HG03159 (cell line): ENCODE measurements at regions not wholly inside any gene's neighbourhood (a gene's known extent, or its start where the extent isn't known, plus 50 kb on each side); places are given as distances from the start of the nearest gene placed in this dataset.

ENCODE experiments used
- ATAC-seq: cut with Tn5 transposase; IDR thresholded peaks from one replicate; pipeline ENCODE4 v1.9.1; 2021; ENCODE audit warnings: mild to moderate bottlenecking, moderate library complexity; ENCODE audit not compliant: unreplicated experiment

GRCh38 chrX:11949291-11949690 lies 189.0 kb upstream of the FRMPD4 start:
- ATAC-seq: no peak

- ATAC-seq: no peak
Observed at GRCh38 chrX:11952176-11952720, 186.0 kb upstream of the FRMPD4 start.

GRCh38 chrX:11953615-11954014 lies 184.7 kb upstream of the FRMPD4 start:
- ATAC-seq: no peak

- no peak for ATAC-seq
Observed at GRCh38 chrX:11954176-11954575, 184.1 kb upstream of the FRMPD4 start.

GRCh38 chrX:11960031-11960430 lies 178.2 kb upstream of the FRMPD4 start:
- ATAC-seq: no peak

- ATAC-seq: no peak
Observed at GRCh38 chrX:11965436-11965835, 172.8 kb upstream of the FRMPD4 start.

- ATAC-seq: no peak
Observed at GRCh38 chrX:11967986-11968869, 170.0 kb upstream of the FRMPD4 start.

GRCh38 chrX:11968991-11969390 lies 169.3 kb upstream of the FRMPD4 start:
- ATAC-seq: no peak

GRCh38 chrX:11970578-11971359 lies 167.5 kb upstream of the FRMPD4 start:
- no peak for ATAC-seq

- no peak for ATAC-seq
Observed at GRCh38 chrX:11976663-11977062, 161.6 kb upstream of the FRMPD4 start.

- no peak for ATAC-seq
Observed at GRCh38 chrX:11992271-11992670, 146.0 kb upstream of the FRMPD4 start.

GRCh38 chrX:11995146-11995545 lies 143.1 kb upstream of the FRMPD4 start:
- no peak for ATAC-seq

- peak; percentile 53 for ATAC-seq
Observed at GRCh38 chrX:11996810-11997209, 141.5 kb upstream of the FRMPD4 start.

GRCh38 chrX:11998944-11999343 lies 139.3 kb upstream of the FRMPD4 start:
- no peak for ATAC-seq

- no peak for ATAC-seq
Observed at GRCh38 chrX:12002876-12003275, 135.4 kb upstream of the FRMPD4 start.

GRCh38 chrX:12007881-12008280 lies 130.4 kb upstream of the FRMPD4 start:
- ATAC-seq: no peak

GRCh38 chrX:12010436-12010835 lies 127.8 kb upstream of the FRMPD4 start:
- ATAC-seq: no peak

GRCh38 chrX:12011075-12011474 lies 127.2 kb upstream of the FRMPD4 start:
- ATAC-seq: no peak

GRCh38 chrX:12013211-12013618 lies 125.1 kb upstream of the FRMPD4 start:
- no peak for ATAC-seq

GRCh38 chrX:12021698-12022097 lies 116.6 kb upstream of the FRMPD4 start:
- no peak for ATAC-seq

GRCh38 chrX:12026481-12026880 lies 111.8 kb upstream of the FRMPD4 start:
- ATAC-seq: no peak

GRCh38 chrX:12032082-12032481 lies 106.2 kb upstream of the FRMPD4 start:
- no peak for ATAC-seq
